HepG2 (cell line): ENCODE measurements at regions not wholly inside any gene's neighbourhood (a gene's known extent, or its start where the extent isn't known, plus 50 kb on each side); places are given as distances from the start of the nearest gene placed in this dataset.

Experiments
- ATAC-seq: fragments of 200-7000 bp; cut with Tn5 transposase; 3 replicates; pipeline ENCODE4 v1.9.1; 2020; ENCODE audit warnings: mild to moderate bottlenecking, moderate library complexity
- BruUV-seq: library from RNA; stranded (reverse); fragments of 400-500 nt; replicated peaks from 2 replicates; lab custom pipeline; 2021; lab: Mats Ljungman, UMichigan
- CTCF ChIA-PET: fragments of 300-600 bp; formaldehyde crosslinking; extraction: SDS; loops from one replicate; lab custom pipeline; 2021; ENCODE audit warnings: low total read pairs, inconsistent platforms, low intra/inter-chr PET ratio; lab: Yijun Ruan, JAX
- POLR2A ChIA-PET: fragments of 350-600 bp; sonication (Branson Sonifier 250); formaldehyde crosslinking; loops from one replicate; lab custom pipeline; 2020; ENCODE audit warnings: antibody characterized with exemption, inconsistent platforms; lab: Yijun Ruan, JAX
- DNase-seq: peaks from one replicate; pipeline ENCODE4 v3.0.0-alpha.2; 2015; ENCODE audit warnings: low spot score
- FAIRE-seq: peaks from 3 replicates; lab custom pipeline; 2011; peaks lifted over from hg19 to GRCh38; lab: Jason Lieb, UNC
- H2AFZ ChIP-seq: one replicate; pipeline ENCODE4 v1.6.1; 2011; ENCODE audit warnings: low read length, inconsistent platforms
- H3K27ac ChIP-seq: fragments of 300-600 bp; 3 replicates; pipeline ENCODE4 v1.8.0; 2011; ENCODE audit warnings: mixed run types, mild to moderate bottlenecking, mixed read lengths, low read length, inconsistent platforms; ENCODE audit not compliant: insufficient read depth; ENCODE audit errors: extremely low read length
- H3K27me3 ChIP-seq, 2 experiments: fragments of 200-600 bp in 1 of 2; 2 replicates in 1 of 2; 3 replicates in 1 of 2; pipeline versions ENCODE4 v1.6.0 to v1.8.0; 2011; ENCODE audit warnings: low read length in 2 of 2, mild to moderate bottlenecking in 2 of 2, moderate library complexity in 2 of 2, inconsistent platforms in 1 of 2; ENCODE audit not compliant: insufficient read depth in 2 of 2, control insufficient read depth in 1 of 2
- H3K36me3 ChIP-seq, 2 experiments: fragments of 200-600 bp in 1 of 2; replicated peaks in 1 of 2; 2 replicates in 1 of 2; 3 replicates in 1 of 2; pipeline versions ENCODE4 v1.5.1 to v1.8.0; 2011; ENCODE audit warnings: low read length in 2 of 2, inconsistent platforms in 1 of 2; ENCODE audit not compliant: insufficient read depth in 2 of 2, control insufficient read depth in 1 of 2
- H3K4me1 ChIP-seq: 2 replicates; pipeline ENCODE4 v1.5.1; 2012; ENCODE audit warnings: low read length, inconsistent platforms; ENCODE audit not compliant: insufficient read depth
- H3K4me2 ChIP-seq: 2 replicates; pipeline ENCODE4 v1.6.0; 2011; ENCODE audit warnings: low read depth, low read length, inconsistent platforms
- H3K4me3 ChIP-seq, 3 experiments: fragments of 200-600 bp in 1 of 3; sonication (generic), shearing (Covaris generic) in 1 of 3; replicated peaks in 1 of 3; 2 replicates each; pipeline ENCODE4 v1.5.1; 2011 to 2016; ENCODE audit warnings: low read length in 3 of 3, inconsistent platforms in 2 of 3, low read depth in 2 of 3, mild to moderate bottlenecking in 2 of 3, control low read depth in 1 of 3, mixed read lengths in 1 of 3; ENCODE audit not compliant: insufficient read depth in 1 of 3
- H3K79me2 ChIP-seq: one replicate; pipeline ENCODE4 v1.6.1; 2011; ENCODE audit warnings: low read length, inconsistent platforms; ENCODE audit not compliant: insufficient read depth
- H3K9ac ChIP-seq: 2 replicates; pipeline ENCODE4 v1.6.0; 2011; ENCODE audit warnings: mild to moderate bottlenecking, low read depth, low read length, inconsistent platforms; ENCODE audit not compliant: insufficient read depth
- H3K9me3 ChIP-seq: 2 replicates; pipeline ENCODE4 v1.5.1; 2012; ENCODE audit warnings: mild to moderate bottlenecking, low read length
- H4K20me1 ChIP-seq: 2 replicates; pipeline ENCODE4 v1.6.0; 2011; ENCODE audit warnings: inconsistent platforms, mild to moderate bottlenecking, low read length, moderate library complexity; ENCODE audit not compliant: insufficient read depth
- GZF1 ChIP-seq: sonication (generic); formaldehyde crosslinking; IDR thresholded peaks from 2 replicates; pipeline ENCODE4 v1.5.1; 2020; ENCODE audit warnings: mild to moderate bottlenecking, missing genetic modification reagents
- KMT2A ChIP-seq: sonication (generic); formaldehyde crosslinking; IDR thresholded peaks from 2 replicates; pipeline ENCODE4 v1.4.0; 2020; ENCODE audit warnings: missing genetic modification reagents
- NKX3-1 ChIP-seq: sonication (generic); formaldehyde crosslinking; IDR thresholded peaks from 2 replicates; pipeline ENCODE4 v1.5.0; 2020; ENCODE audit warnings: missing genetic modification reagents
- PBX2 ChIP-seq: IDR thresholded peaks from 2 replicates; pipeline ENCODE4 v1.6.1; 2016; ENCODE audit warnings: control low read depth
- RFX3 ChIP-seq: IDR thresholded peaks from 2 replicates; pipeline ENCODE4 v1.6.1; 2016; ENCODE audit warnings: missing biosample characterization, missing genetic modification reagents
- SKI ChIP-seq: fragments of 450-650 bp; IDR thresholded peaks from one replicate; pipeline ENCODE4 v1.6.1; 2018; ENCODE audit warnings: mild to moderate bottlenecking; ENCODE audit not compliant: partially characterized antibody
- SMARCC2 ChIP-seq: fragments of 450-650 bp; IDR thresholded peaks from 2 replicates; pipeline ENCODE4 v1.6.1; 2017; ENCODE audit warnings: antibody characterized with exemption, mild to moderate bottlenecking
- SMC3 ChIP-seq: IDR thresholded peaks from 2 replicates; pipeline ENCODE4 v1.6.1; 2011; ENCODE audit warnings: low read length, improper control_type of control experiment
- ZFP36 ChIP-seq: fragments of 150-350 bp; IDR thresholded peaks from 2 replicates; pipeline ENCODE4 v1.6.1; 2018; ENCODE audit warnings: borderline replicate concordance, low read length, low read depth; ENCODE audit not compliant: partially characterized antibody
- ZNF580 ChIP-seq: IDR thresholded peaks from 2 replicates; pipeline ENCODE4 v1.6.1; 2016; ENCODE audit warnings: low read depth, borderline replicate concordance
- ZNF792 ChIP-seq: IDR thresholded peaks from 2 replicates; pipeline ENCODE4 v1.6.1; 2016
- WGBS: methylation state at CpG from one replicate; pipeline ENCODE4 v1.1.6; 2017; ENCODE audit warnings: low lambda C conversion rate; 5-methylcytosine and 5-hydroxymethylcytosine counted together
- in situ Hi-C: cut with HindIII; loops from 2 replicates; pipeline ENCODE4 v1.10.0; 2017; ENCODE audit warnings: low pct_unique_long_range_greater_than_20kb; ENCODE audit not compliant: extremely low pct_ligation_motif_present
- intact Hi-C: fragments of 100-400 bp; cut with micrococcal nuclease; formaldehyde crosslinking; loops from one replicate; pipeline ENCODE4 v1.10.0; 2022; ENCODE audit not compliant: unreplicated experiment

GRCh38 chr21:16291296-16291695, 561.5 kb downstream of the USP25 start:
- ATAC-seq (no peak), DNase-seq (no peak), FAIRE-seq (no peak)
- Histone ChIP-seq H3K4me2 (no peak overlapping the region), H3K27ac (no peak overlapping the region), H3K9ac (no peak overlapping the region), H3K79me2 (no peaks in the 10 kb centered on the region), H3K4me3 (no peak overlapping the region), H3K27me3 (no peaks in the 10 kb centered on the region), H3K4me1 (no peaks in the 10 kb centered on the region), H2AFZ (no peak overlapping the region), H3K9me3 (no peaks in the 10 kb centered on the region), H4K20me1 (no peaks in the 10 kb centered on the region), H3K36me3 (no peaks in the 10 kb centered on the region)
- BruUV-seq, result no TSS peak
- in situ Hi-C loops, result no loop called here
- CTCF ChIA-PET, result no interaction called here
- 38% methylated on average over 7 of the region's 7 CpGs for WGBS
- TF ChIP-seq GZF1 (CRISPR knock-in tag) (no peak), KMT2A (CRISPR knock-in tag) (no peak)
- intact Hi-C loops, result no loop called here
- POLR2A ChIA-PET, result no interaction called here

GRCh38 chr21:16294128-16294527, 564.3 kb downstream of the USP25 start:
- Histone ChIP-seq H3K9ac (no peak overlapping the region), H3K27ac (no peak overlapping the region), H3K4me1 (no peaks in the 10 kb centered on the region), H3K9me3 (no peaks in the 10 kb centered on the region), H3K79me2 (no peaks in the 10 kb centered on the region), H3K36me3 (no peaks in the 10 kb centered on the region), H3K27me3 (no peaks in the 10 kb centered on the region), H3K4me3 (no peak overlapping the region), H2AFZ (no peak overlapping the region), H3K4me2 (no peak overlapping the region), H4K20me1 (no peaks in the 10 kb centered on the region)
- FAIRE-seq, result no peak
- no peak for DNase-seq
- ATAC-seq, result no peak
- POLR2A ChIA-PET, result no interaction called here
- CTCF ChIA-PET, result no interaction called here
- intact Hi-C loops, result no loop called here
- in situ Hi-C loops, result no loop called here
- BruUV-seq, result no TSS peak
- TF ChIP-seq ZNF580 (CRISPR knock-in tag) (no peak), SKI (no peak), SMARCC2 (no peak), RFX3 (CRISPR knock-in tag) (no peak), NKX3-1 (CRISPR knock-in tag) (no peak), PBX2 (CRISPR knock-in tag) (no peak), SMC3 (no peak), ZNF792 (CRISPR knock-in tag) (no peak), ZFP36 (no peak)
- WGBS, result 32% methylated on average over 5 of the region's 5 CpGs
